GM23248 (cell line): ENCODE measurements at regions not wholly inside any gene's neighbourhood (a gene's known extent, or its start where the extent isn't known, plus 50 kb on each side); places are given as distances from the start of the nearest gene placed in this dataset.

Source experiments
- EZH2 ChIP-seq: fragments of 200-600 bp; sonication (generic); IDR thresholded peaks from 2 replicates; pipeline ENCODE4 v1.6.1; 2018; ENCODE audit warnings: antibody characterized with exemption, mild to moderate bottlenecking; ENCODE audit not compliant: insufficient read depth, poor library complexity, severe bottlenecking
- EZH2phosphoT487 ChIP-seq: fragments of 200-600 bp; sonication (generic); IDR thresholded peaks from 2 replicates; pipeline ENCODE4 v1.6.1; 2018; ENCODE audit warnings: antibody characterized with exemption, moderate library complexity, mild to moderate bottlenecking, low read depth; ENCODE audit not compliant: insufficient read depth

DNA sequence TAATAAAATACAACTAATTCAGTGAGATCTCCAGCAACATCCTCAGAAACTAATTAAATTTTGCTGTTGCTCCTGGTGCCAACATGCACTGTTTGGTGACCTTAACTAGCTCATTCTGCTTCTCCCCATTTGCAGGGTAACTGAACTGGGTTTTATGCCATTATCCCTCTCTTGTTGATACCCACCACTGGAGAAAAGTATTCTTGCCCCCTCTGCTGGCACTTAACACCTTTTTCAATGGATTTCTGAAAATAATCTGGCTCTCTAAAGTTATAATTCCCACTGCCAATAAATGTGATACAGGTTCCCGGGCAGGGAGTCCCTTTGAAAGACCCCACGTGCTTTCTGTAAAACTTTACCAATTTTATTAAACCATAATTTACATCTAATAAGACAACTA, 394.3 kb downstream of the OSTF1 start:
- no peak for TF ChIP-seq EZH2
- no peak for TF ChIP-seq EZH2phosphoT487
